Stimulated activated CD4-positive, alpha-beta T cell treated with anti-CD3 and anti-CD28 coated beads, Interleukin-1b, Interleukin-23, amount 100 ng/mL, for 4 hours (primary cell): ENCODE measurements at regions not wholly inside any gene's neighbourhood (a gene's known extent, or its start where the extent isn't known, plus 50 kb on each side); places are given as distances from the start of the nearest gene placed in this dataset.
A peak's percentile ranks its signal among the peaks of the same experiment; 100 is the strongest.

Experiments used
- DNase-seq, 2 donors: peaks; one replicate each; pipeline ENCODE4 v3.0.0-alpha.2; 2020; ENCODE audit warnings: low read depth in 2 of 2

- no peak for DNase-seq
These were observed 174.1 kb upstream of the EEA1 start for GRCh38 chr12:93103154-93103553.

DNA sequence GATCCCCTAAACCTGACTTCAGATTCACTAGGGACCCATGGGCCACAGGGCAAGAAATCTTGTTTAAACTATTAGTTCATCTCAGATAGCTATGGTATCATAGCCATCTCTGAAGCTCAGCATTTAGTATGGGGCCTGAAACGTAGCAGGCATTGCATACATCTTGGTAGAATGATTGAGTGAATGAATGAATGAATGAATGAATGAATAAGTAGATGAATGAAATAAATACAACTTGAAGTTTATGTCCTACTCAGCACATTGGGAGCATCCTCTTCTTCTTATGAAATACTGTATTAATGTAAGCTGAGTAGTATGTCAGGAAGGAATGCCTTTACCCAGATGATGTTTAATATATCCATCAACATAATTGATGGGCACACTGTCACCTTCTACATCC, 175.4 kb upstream of the EEA1 start:
- no peak for DNase-seq

GRCh38 chr12:93106910-93107309, 177.8 kb upstream of the EEA1 start:
- DNase-seq, result no peak

- DNase-seq, result no peak
These were observed 178.6 kb upstream of the EEA1 start for GRCh38 chr12:93107514-93108312.

- no peak for DNase-seq
These were observed 179.9 kb upstream of the EEA1 start for GRCh38 chr12:93108985-93109384.

- peak in 1 of 2 donors; percentile 5 for DNase-seq
These were observed 180.6 kb upstream of the EEA1 start for GRCh38 chr12:93109551-93110203.

GRCh38 chr12:93111773-93112172, 182.7 kb upstream of the EEA1 start:
- DNase-seq, result no peak

DNA sequence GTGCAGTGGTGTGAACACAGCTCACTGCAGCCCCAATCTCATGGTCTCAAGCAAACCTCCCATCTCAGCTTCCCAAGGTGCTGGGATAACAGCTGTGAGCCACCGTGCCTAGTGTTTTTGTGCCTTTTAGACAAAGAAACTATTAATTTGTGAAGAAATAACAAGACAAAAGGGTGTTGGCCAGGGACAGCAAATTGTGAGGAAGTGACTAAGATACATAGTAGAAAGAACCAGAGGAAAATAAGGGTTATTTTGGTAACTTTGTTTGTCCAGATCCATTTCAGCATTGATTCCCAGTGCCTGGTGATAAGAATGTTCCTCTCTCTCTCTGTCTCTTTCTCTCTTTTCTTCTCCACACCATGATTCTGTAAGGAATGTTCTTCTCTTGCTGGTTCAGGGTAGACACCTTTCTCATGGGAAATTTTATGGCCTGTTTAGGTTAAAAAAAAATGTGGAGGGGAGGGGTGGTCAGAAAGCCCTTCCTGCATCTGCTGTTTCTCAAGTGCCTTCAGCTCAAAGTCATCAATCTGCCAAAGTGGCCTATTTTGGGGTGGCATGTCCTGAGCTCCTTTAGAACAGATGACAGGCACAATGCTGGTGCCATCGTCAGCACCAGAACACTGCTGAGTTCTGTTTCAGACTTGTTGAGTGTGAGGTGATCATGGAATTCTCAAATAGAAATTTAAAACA, 184.4 kb upstream of the EEA1 start:
- no peak for DNase-seq

- DNase-seq, result no peak
These were observed 186.1 kb upstream of the EEA1 start for GRCh38 chr12:93115198-93115601.

DNA sequence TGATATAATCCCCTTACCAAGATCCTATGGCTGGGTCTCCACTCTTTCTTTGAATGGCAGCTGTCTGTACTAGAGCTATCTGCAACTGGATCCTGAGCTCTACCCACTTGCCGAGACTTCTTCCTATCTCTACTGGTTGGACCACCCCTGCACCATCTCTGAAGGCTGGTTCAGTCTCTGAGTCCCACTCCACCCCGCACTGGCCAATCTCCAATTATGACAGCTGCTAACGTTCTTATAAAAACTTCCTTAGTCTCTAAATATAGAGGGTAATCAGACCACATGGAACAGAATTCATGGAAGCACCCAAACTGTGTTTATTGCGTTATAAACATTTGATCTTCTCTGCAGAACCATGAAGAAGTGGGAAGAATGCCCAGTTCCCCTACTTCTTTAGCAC, 186.6 kb upstream of the EEA1 start:
- no peak for DNase-seq

GRCh38 chr12:93116632-93117031, 187.5 kb upstream of the EEA1 start:
- DNase-seq, result no peak

DNA sequence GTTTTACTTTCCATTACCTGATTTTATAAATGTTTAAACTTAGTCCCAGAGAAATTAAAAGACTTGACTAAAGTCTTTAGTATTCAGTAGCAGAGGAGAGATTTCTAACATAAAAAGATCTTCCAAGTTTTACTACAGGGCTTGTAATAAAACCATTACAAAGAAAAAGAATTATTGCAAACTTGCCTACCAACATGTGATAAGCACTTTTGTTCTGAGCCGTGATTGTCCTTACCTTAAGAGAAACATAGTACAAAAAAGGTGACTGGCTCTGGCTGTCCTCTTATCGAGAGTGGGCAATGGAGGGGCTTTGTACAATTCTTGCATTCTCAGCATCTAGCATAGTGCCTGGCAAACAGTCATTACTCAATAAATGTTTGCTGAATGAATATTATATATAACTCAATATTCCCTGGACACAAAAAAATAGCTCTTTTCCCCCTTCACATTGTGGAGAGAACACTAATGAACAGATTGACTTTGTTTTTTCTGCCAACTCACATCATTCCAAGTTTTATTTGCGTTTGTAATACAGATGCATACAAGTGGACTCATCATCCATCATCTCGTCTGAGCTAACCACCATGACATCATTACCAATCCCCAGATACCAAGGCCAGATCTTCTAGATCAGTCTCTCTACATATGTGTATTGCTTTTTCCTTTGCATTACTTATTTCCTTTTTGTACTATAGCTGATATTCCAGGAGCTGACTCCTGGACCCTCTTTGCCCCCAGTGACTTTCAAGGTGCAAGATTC, 192.8 kb upstream of the EEA1 start:
- no peak for DNase-seq

DNA sequence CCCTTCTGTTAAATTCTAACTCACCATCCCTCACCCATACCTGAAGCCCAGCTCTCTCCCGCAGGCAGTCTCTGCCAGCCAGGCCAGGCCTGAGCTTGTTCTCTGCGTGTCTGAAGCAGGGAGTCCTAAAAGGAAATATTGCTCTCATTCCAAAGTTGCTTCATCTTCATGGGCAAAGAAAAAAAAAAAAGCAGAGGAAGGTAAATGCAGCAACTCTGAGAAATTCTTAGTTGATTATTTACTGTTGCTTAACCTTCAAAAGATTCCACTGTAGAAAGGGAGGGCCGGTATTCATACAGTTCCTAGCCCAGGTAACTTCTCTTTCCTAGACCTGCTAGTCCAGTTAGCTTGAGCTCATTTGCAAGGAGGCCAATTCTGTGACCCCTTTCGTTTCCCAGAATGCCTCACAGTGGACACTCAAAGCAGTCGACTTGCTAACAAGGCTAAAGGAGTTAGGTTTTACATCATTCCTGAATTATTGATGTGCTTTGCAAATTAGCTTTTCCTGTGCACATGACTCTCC, 193.5 kb upstream of the EEA1 start:
- no peak for DNase-seq

DNA sequence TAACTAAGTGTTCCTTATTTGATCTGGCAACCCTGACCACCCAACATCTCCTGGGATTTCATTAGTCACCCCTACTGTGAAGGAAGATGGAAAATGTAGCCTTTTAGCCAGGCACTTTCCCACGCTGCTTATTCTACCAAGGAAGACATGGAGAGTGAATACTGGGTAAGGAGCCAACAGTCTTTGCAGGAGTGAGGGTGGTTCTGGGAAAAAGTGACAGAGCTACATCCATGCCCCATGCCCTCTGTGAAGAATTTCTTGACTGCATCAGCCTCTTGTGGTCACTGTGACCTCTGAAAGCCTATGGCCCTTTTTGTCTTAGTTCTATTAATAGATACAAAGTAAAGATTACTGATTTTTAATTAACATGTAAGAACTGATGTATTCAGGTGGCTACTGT, 196.0 kb upstream of the EEA1 start:
- DNase-seq, result no peak

DNA sequence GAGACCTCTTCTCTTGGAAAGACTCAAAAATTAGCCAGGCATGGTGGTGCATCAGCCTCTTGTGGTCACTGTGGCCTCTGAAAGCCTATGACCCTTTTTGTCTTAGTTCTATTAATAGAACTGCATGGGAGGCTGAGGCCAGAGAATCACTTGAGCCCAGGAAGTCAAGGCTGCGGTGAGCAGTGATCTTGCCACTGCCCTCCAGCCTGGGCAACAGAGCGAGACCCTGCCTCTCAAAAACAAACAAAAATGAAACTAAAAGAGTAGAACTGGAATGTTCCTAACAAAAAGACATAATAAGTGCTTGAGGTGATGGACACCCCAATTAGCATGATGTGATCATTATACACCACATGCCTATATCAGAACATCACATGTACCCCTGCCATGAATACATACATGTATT, 197.0 kb upstream of the EEA1 start:
- no peak for DNase-seq

DNA sequence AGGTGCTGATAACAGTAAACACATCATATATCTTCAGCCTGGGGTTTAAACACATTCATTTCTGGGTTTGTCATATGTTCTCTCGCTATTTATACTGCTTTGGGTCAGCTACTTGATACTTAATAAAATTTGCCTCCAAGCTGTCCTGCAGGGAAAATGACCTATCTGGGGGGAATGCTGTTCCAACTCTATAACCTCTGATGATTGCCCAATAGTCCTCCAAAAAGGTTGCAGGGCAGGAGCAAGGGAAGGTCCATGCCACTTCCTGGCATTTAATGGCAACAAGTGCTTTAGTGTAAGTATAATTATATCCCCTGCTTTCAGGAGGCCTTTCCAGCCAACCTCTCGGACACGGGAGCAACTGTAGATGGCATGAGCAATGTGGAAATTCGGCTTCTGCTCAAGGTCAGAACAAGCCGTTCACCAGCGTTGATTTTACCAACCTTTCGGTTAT, 198.0 kb upstream of the EEA1 start:
- DNase-seq, result no peak

GRCh38 chr12:93127582-93128331, 198.7 kb upstream of the EEA1 start:
- DNase-seq, result no peak

DNA sequence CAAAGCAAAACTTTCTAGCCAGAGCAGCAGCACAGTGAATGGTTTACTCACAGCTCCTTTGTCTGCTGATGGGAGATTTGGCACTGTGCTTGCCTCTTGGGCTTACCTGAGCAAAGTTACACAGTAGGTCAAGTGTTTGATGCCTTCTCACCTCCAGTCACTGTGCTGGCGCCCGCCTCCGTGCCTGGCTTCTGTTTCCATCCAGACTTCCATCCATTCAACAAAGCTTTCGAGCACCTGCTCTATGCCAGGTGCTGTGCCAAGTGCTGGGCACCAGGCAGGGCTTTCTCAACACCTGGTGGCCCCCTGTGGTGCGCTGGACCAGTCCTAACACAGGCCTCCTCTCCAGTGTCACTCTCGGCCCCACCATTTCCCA, 199.2 kb upstream of the EEA1 start:
- no peak for DNase-seq

DNA sequence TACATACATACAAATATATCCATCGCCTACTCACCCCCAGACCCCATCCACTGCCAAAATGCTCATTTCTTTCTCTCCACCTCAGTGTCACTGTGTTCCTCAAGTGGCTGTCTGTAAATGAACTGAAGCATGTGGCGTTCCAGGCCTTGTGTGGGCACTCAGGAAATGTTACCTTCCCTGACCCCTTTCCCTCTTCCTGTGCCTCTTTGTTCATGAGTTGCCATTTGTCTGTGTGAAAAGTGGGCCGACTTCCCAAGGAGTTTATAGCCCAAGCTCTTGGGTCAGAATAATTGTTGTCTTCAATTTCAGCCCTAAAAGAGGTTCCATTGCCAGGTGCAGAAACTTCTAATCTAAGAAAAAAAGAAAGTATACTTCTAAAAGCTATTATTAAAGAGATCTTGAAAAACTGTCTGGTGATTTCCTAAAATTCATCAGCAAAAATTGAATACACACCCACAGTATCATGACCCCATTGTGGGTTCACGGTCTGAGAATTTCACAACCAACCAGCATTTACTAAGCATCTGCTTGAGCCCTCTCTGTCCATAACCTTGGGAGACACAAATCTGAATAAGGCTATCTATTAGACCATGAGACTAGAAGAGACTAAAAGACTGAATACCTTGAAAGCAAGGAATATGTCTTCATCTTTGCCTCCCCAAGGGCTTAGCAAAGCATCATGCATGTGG, 201.4 kb upstream of the EEA1 start:
- no peak for DNase-seq

DNA sequence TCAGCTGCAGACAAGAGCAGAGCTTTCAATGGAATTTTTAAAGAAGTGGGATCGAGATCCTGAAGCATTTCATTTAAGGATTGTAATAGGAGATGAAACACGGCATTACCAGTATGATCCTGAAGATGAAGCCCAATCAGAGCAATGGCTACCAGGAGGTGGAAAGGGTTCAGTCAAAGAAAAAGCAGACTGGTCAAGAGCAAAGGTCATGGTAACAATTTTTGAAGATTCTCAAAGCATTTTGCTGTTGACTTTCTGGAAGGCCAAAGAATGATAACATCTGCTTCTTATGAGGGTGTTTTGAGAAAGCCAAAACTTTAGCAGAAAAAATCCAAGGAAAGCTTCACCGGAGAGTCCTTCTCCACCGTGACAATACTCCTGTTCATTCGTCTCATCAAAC, 204.3 kb upstream of the EEA1 start:
- no peak for DNase-seq
